GM12878 (cell line): ENCODE measurements at regions not wholly inside any gene's neighbourhood (a gene's known extent, or its start where the extent isn't known, plus 50 kb on each side); places are given as distances from the start of the nearest gene placed in this dataset.

Experiments used
- ATAC-seq: fragments of 200-7000 bp; cut with Tn5 transposase; 3 replicates; pipeline ENCODE4 v1.9.1; 2020; ENCODE audit warnings: mild to moderate bottlenecking, moderate library complexity
- BruUV-seq: library from RNA; stranded (reverse); fragments of 400-500 nt; replicated peaks from 2 replicates; lab custom pipeline; 2021; lab: Mats Ljungman, UMichigan
- CTCF ChIA-PET: fragments of 300-600 bp; sonication (Branson Sonifier 250); formaldehyde crosslinking; extraction: SDS; loops from one replicate; lab custom pipeline; 2021; ENCODE audit warnings: inconsistent platforms; lab: Yijun Ruan, JAX
- POLR2A ChIA-PET: fragments of 350-600 bp; formaldehyde crosslinking; extraction: SDS; loops from one replicate; lab custom pipeline; 2021; ENCODE audit warnings: inconsistent platforms; lab: Charles Lee
- RAD21 ChIA-PET: fragments of 300-600 bp; sonication (Branson Sonifier 250); formaldehyde crosslinking; loops from one replicate; lab custom pipeline; 2023; ENCODE audit warnings: antibody characterized with exemption; ENCODE audit not compliant: unreplicated experiment; lab: Charles Lee
- SMC1A ChIA-PET: fragments of 300-600 bp; sonication (Branson Sonifier 250); formaldehyde crosslinking; loops from one replicate; lab custom pipeline; 2023; ENCODE audit not compliant: unreplicated experiment, uncharacterized antibody; lab: Charles Lee
- DNase-seq: peaks from one replicate; pipeline ENCODE4 v3.0.0-alpha.2; 2011; ENCODE audit warnings: low read depth, low spot score
- FAIRE-seq: peaks from 3 replicates; lab custom pipeline; 2011; peaks lifted over from hg19 to GRCh38; lab: Jason Lieb, UNC
- H2AFZ ChIP-seq: 2 replicates; pipeline ENCODE4 v1.6.0; 2011; ENCODE audit warnings: low read depth, low read length, control low read depth; ENCODE audit not compliant: control insufficient read depth
- H3K27ac ChIP-seq: 2 replicates; pipeline ENCODE4 v1.5.1; 2011; ENCODE audit warnings: control low read depth; ENCODE audit not compliant: control insufficient read depth, insufficient read depth
- H3K27me3 ChIP-seq, 2 experiments: replicated peaks in 1 of 2; 2 replicates each; pipeline versions ENCODE4 v1.6.0 to v1.6.1; 2011; ENCODE audit warnings: low read length in 1 of 2; ENCODE audit not compliant: control insufficient read depth in 2 of 2, insufficient read depth in 2 of 2
- H3K36me3 ChIP-seq, 2 experiments: 2 replicates each; pipeline ENCODE4 v1.5.1; 2011; ENCODE audit warnings: low read length in 1 of 2; ENCODE audit not compliant: control insufficient read depth in 2 of 2, insufficient read depth in 2 of 2
- H3K4me1 ChIP-seq: 2 replicates; pipeline ENCODE4 v1.6.1; 2011; ENCODE audit warnings: mild to moderate bottlenecking, low read length, moderate library complexity, mixed read lengths; ENCODE audit not compliant: control insufficient read depth, insufficient read depth
- H3K4me2 ChIP-seq: 2 replicates; pipeline ENCODE4 v1.6.0; 2011; ENCODE audit warnings: control low read depth; ENCODE audit not compliant: control insufficient read depth, insufficient read depth
- H3K4me3 ChIP-seq: fragments of 200-600 bp; sonication (generic); 2 replicates; pipeline ENCODE4 v1.5.1; 2016
- H3K79me2 ChIP-seq: 2 replicates; pipeline ENCODE4 v1.6.0; 2011; ENCODE audit warnings: low read length; ENCODE audit not compliant: control insufficient read depth, insufficient read depth
- H3K9ac ChIP-seq: 2 replicates; pipeline ENCODE4 v1.8.0; 2011; ENCODE audit warnings: low read length, control low read depth, mixed read lengths; ENCODE audit not compliant: control insufficient read depth, insufficient read depth
- H3K9me3 ChIP-seq: replicated peaks from 3 replicates; pipeline ENCODE4 v1.5.1; 2011; ENCODE audit warnings: mild to moderate bottlenecking, low read length; ENCODE audit not compliant: control insufficient read depth, insufficient read depth
- H4K20me1 ChIP-seq: 2 replicates; pipeline ENCODE4 v1.6.0; 2011; ENCODE audit not compliant: control insufficient read depth, insufficient read depth
- BACH1 ChIP-seq: fragments of 450-650 bp; IDR thresholded peaks from 2 replicates; pipeline ENCODE4 v1.6.1; 2017; ENCODE audit warnings: mild to moderate bottlenecking, borderline replicate concordance
- CEBPB ChIP-seq, 2 experiments: fragments of 150-350 bp in 1 of 2; IDR thresholded peaks; 2 replicates each; pipeline ENCODE4 v1.6.1; 2012 to 2014; ENCODE audit warnings: low read depth in 2 of 2, low read length in 2 of 2, borderline replicate concordance in 1 of 2, inconsistent platforms in 1 of 2
- CTCF ChIP-seq, 3 experiments: IDR thresholded peaks in 2 of 3; conservative IDR thresholded peaks in 1 of 3; 2 replicates each; pipeline ENCODE4 v1.5.1; 2011; ENCODE audit warnings: low read depth in 3 of 3, low read length in 3 of 3, mild to moderate bottlenecking in 3 of 3, control low read depth in 2 of 3, moderate library complexity in 2 of 3, inconsistent platforms in 1 of 3, mixed read lengths in 1 of 3; ENCODE audit not compliant: control insufficient read depth in 2 of 3, insufficient read depth in 1 of 3; ENCODE audit errors: extremely low read depth in 1 of 3
- HDAC6 ChIP-seq: fragments of 200-600 bp; sonication (generic); IDR thresholded peaks from one replicate; pipeline ENCODE4 v1.8.0; 2017; ENCODE audit warnings: antibody characterized with exemption; ENCODE audit not compliant: unreplicated experiment
- PKNOX1 ChIP-seq: fragments of 450-650 bp; IDR thresholded peaks from 2 replicates; pipeline ENCODE4 v1.6.1; 2016; ENCODE audit warnings: mild to moderate bottlenecking
- RAD21 ChIP-seq: IDR thresholded peaks from 2 replicates; pipeline ENCODE4 v1.6.1; 2011; ENCODE audit warnings: mild to moderate bottlenecking, low read depth, low read length, moderate library complexity; ENCODE audit not compliant: insufficient read depth
- RBBP5 ChIP-seq: fragments of 200-600 bp; sonication (generic); conservative IDR thresholded peaks from 2 replicates; pipeline ENCODE4 v1.6.1; 2016
- RELA ChIP-seq: fragments of 450-650 bp; IDR thresholded peaks from 2 replicates; pipeline ENCODE4 v1.8.0; 2014; ENCODE audit warnings: borderline replicate concordance; ENCODE audit not compliant: partially characterized antibody
- SMC3 ChIP-seq: IDR thresholded peaks from 2 replicates; pipeline ENCODE4 v1.6.1; 2011; ENCODE audit warnings: low read length, improper control_type of control experiment, borderline replicate concordance
- TAF1 ChIP-seq: IDR thresholded peaks from 2 replicates; pipeline ENCODE4 v1.6.1; 2011; ENCODE audit warnings: mild to moderate bottlenecking, low read depth, low read length, borderline replicate concordance
- TCF3 ChIP-seq: IDR thresholded peaks from 2 replicates; pipeline ENCODE4 v1.6.1; 2012; ENCODE audit warnings: low read depth, mild to moderate bottlenecking, low read length, borderline replicate concordance; ENCODE audit not compliant: insufficient read depth
- YY1 ChIP-seq: IDR thresholded peaks from 2 replicates; pipeline ENCODE4 v1.6.1; 2011; ENCODE audit warnings: low read depth, mild to moderate bottlenecking, low read length
- ZBTB11 ChIP-seq: fragments of 450-650 bp; formaldehyde crosslinking; IDR thresholded peaks from 2 replicates; pipeline ENCODE4 v1.5.0; 2022; ENCODE audit warnings: mild to moderate bottlenecking, missing genetic modification characterization
- WGBS: methylation state at CpG from one replicate; pipeline ENCODE4 v1.1.6; 2016; ENCODE audit warnings: low lambda C conversion rate; ENCODE audit not compliant: insufficient replicate concordance, insufficient coverage; ENCODE audit errors: missing lambda C conversion rate; 5-methylcytosine and 5-hydroxymethylcytosine counted together
- in situ Hi-C: fragments of 300-500 bp; cut with MboI; formaldehyde crosslinking; loops from 9 replicates; pipeline ENCODE4 v1.14.3; 2018; ENCODE audit warnings: mixed read lengths
- intact Hi-C: fragments of 100-400 bp; cut with micrococcal nuclease; formaldehyde crosslinking; loops from one replicate; pipeline ENCODE4 v1.14.2; 2022; ENCODE audit not compliant: unreplicated experiment

GRCh38 chr12:39105111-39105510 is 199.7 kb upstream of the CPNE8 start (continued):
- TF ChIP-seq BACH1: no peak
- TF ChIP-seq TAF1: no peak
- TF ChIP-seq CEBPB (IDR thresholded peaks at IDR 0.05; ENCODE audit: borderline replicate concordance in 1 of 2, low read depth in 2 of 2, low read length in 2 of 2): no peak
- TF ChIP-seq RELA: no peak
- TF ChIP-seq HDAC6: no peak
- TF ChIP-seq ZBTB11 (CRISPR knock-in tag): no peak

GRCh38 chr12:39103552-39104165 is 198.3 kb upstream of the CPNE8 start:
- no peak overlapping the region for H3K9ac ChIP-seq
- in situ Hi-C loops: loop anchor here (5.0 to 25.0 kb wide), 3 partner anchors 181 to 771 kb away; no protein-coding TSS in a partner anchor
- TF ChIP-seq PKNOX1: peak; percentile 30; the same call in 1 of the 2 replicates
- TF ChIP-seq CTCF (IDR thresholded peaks at IDR 0.05 in 2 of 3, conservative IDR thresholded peaks at IDR 0.05 in 1 of 3; ENCODE audit: control insufficient read depth in 2 of 3, extremely low read depth in 1 of 3, insufficient read depth in 1 of 3, low read depth in 3 of 3, low read length in 3 of 3): peak; percentile 66 to 77 (median 67)
- no peak for TF ChIP-seq RBBP5
- TF ChIP-seq YY1: 0 out of 2 replicates have a peak, but pooled peaks have one; percentile 22
- TF ChIP-seq SMC3: peak; percentile 90
- TF ChIP-seq TCF3: no peak
- peak; percentile 94 for TF ChIP-seq RAD21
- no peaks in the 10 kb centered on the region for H3K79me2 ChIP-seq
- H3K4me3 ChIP-seq: no peak overlapping the region
- ChIA-PET RAD21 (interaction anchor here (1.1 to 3.6 kb wide), 10 partner anchors 55 to 787 kb away, joined by 3 to 44 read pairs (median 4); partner anchors contain the start of gene ALG10B), POLR2A (interaction anchor here (0.5 kb wide), 1 partner anchor 676 kb away, joined by 4 read pairs; no protein-coding TSS in a partner anchor), CTCF (interaction anchor here (0.6 to 6.9 kb wide), 25 partner anchors 9 to 787 kb away, joined by 3 to 118 read pairs (median 4); partner anchors contain the start of genes ALG10B and CPNE8), SMC1A (interaction anchor here (0.6 to 10.9 kb wide), 15 partner anchors 168 to 787 kb away, joined by 3 to 90 read pairs (median 4); partner anchors contain the start of gene ALG10B)
- no peak overlapping the region for H3K4me2 ChIP-seq
- no peaks in the 10 kb centered on the region for H3K4me1 ChIP-seq
- no peaks in the 10 kb centered on the region for H4K20me1 ChIP-seq
- H3K27ac ChIP-seq: no peak overlapping the region
- no TSS peak for BruUV-seq
- H3K36me3 ChIP-seq: no peaks in the 10 kb centered on the region
- no peaks in the 10 kb centered on the region for H3K9me3 ChIP-seq
- peak; percentile 99 for ATAC-seq
- FAIRE-seq: peak; percentile 84
- no peaks in the 10 kb centered on the region for H3K27me3 ChIP-seq
- 43% methylated on average over 8 of the region's 8 CpGs for WGBS
- DNase-seq: peak; percentile 15
- H2AFZ ChIP-seq: no peak overlapping the region
- intact Hi-C loops: loop anchor here (1.0 to 10.0 kb wide), 6 partner anchors 169 to 966 kb away; no protein-coding TSS in a partner anchor
